Glomerular visceral epithelial cell (primary cell): ENCODE measurements at regions not wholly inside any gene's neighbourhood (a gene's known extent, or its start where the extent isn't known, plus 50 kb on each side); places are given as distances from the start of the nearest gene placed in this dataset.
A peak's percentile ranks its signal among the peaks of the same experiment; 100 is the strongest.
"Not testable (repeated sequence)": the region's sequence is repeated elsewhere in the genome, so short reads cannot be mapped to it uniquely, and the experiment has no call there.

Experiments
- DNase-seq: peaks from one replicate; pipeline ENCODE4 v3.0.0-alpha.2; 2016; ENCODE audit errors: extremely low spot score

DNA sequence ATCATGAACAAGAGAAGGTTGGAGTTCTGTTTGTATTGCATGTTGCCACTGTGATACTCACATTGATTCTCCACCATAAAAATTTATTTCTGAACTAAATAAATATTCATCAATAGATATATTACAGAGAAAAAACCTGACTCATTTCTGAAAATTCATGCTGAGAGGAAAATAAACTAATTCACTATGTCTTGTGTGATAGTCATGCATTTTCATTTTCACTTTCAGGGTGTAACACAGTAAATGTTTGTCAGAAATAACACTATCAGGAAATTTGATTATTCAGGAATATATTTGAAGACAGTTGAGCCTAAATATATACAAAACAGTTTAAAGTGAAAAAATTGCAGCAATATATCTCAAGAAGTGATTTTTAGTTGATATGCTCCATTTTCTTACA, 335.2 kb downstream of the KCNJ3 start:
- DNase-seq = no peak

DNA sequence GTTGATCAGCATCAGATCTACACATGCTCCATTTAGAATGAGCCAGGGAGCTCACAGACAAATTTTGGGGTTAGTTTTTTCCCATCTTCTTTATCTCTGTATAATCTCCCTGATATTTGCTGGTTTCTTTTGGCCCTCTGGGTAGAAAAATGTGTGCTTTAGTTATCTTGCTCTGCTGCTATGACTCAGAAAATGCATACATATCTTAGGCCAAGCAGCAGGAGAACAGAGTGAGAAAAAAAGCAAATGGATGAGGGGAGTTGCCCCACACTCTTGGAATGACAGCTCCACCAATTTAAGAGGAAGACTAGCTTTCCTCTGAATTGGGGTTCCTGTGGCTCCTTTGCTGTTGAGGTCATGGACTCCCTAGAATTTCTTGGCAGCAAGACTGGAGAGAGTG, 331.8 kb downstream of the KCNJ3 start:
- no peak for DNase-seq

DNA sequence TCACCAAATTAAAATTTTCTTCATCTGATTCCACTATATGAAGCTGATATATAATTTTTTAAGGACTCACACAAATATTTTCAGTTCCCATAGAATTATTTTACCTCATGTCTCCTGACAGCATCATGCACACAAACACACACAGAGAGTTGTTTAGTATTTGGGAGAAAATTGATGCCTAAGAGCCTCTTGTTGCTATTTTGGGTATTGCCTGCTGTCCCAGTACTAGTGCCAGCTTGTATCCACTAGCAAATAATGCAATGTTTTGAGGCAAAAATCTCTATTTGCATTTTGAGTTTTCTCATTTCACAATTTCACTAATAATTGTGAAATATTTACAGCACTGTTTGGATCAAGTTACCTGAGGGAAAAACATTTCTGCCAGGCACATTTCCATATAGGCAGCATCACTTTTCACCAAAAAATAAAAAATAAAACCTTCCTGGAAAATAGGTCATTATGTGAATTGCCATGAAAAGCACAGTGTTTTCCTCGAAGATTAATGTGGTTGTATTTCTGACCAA, 328.2 kb downstream of the KCNJ3 start:
- DNase-seq = no peak

DNA sequence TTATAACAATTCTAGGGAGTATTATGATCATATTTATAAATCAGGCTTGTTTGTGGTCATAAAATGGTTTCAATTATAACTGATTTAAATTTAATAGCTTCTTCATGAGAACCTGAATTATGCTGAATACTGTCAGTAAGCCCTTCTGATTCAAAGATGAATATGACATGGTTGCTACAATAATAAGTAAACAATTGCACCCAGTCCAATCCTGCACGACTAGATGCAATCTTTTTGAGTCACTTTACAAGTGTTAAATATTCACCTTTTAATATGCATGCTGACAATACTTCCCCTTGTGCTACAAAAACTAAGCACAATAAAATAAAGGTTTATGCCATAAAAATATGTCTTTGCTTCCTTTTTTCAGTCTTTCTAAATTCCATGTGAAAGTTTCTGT, 325.2 kb downstream of the KCNJ3 start:
- no peak for DNase-seq

DNA sequence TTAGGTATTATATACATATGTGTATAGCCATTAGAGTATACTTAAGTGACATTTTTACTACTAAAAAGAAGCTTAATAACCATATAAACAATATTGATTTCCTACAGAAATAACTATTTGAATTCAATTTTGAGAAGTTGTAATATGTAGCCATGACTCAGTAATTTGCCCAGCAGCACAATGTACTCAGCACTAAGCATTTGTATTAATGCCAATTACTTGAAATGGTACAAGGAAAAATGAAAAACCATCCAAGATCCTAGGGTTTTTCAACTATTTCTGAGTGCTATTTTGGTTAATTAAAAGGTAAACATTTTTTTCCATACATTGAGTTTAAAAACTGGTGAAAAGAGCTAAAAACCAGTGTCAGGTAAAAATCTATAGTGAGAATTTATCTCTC, 324.0 kb downstream of the KCNJ3 start:
- no peak for DNase-seq

DNA sequence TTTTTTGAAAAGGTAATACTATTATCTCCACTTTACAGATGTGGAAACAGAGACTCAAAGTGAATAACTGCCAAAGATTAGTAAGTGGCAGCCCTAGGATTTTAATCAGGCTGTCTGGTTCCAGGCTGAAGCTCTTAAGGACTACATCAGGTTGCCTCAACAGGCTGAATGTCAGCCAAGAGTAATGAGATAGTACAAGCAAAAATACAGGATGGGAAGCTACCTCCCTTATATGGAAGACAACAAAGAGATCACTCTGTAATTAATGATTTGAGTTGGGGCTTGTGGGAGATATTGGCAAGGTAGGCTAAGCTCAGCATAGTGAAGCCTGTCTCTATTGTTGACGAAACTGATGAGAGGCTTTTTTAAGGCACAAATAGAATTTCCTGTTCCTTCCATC, 323.1 kb downstream of the KCNJ3 start:
- DNase-seq = no peak

DNA sequence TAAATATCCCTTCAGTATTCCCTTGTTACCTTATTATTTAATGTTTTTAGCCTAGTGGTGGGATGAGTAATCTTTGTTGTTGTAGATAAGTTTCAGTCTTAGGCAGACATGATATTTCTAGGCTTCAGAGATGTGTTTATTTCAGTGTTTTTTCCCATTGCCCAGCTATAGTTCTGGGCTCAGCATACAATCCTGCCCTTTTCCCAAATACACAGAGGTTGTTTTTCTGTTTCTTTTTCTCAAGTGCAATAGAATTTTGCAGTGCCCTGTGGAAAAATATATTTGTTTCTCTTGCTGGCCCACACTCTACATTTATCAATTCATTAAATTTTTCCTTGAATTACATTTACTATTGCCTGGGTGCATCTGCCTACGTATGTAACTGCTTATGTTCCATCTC, 321.8 kb downstream of the KCNJ3 start:
- DNase-seq = no peak

DNA sequence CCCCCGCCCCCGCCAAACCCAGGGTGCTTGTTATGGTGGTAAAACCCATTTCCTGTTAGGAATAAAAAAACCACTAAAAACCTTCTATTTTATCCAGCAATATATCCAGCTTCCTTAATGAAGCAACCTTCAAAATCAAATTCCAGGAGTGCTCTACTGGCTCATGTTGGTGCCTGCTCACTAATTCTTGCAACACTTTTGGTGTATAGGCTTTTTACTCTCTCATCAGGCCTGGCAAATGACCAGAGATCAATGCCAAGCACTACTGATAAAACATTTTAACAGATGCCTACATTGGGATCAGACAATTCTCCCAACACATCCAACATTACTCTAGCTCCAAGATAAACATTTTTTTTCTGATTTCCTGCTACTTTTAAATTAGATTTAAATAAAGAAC, 312.4 kb downstream of the KCNJ3 start:
- no peak for DNase-seq

DNA sequence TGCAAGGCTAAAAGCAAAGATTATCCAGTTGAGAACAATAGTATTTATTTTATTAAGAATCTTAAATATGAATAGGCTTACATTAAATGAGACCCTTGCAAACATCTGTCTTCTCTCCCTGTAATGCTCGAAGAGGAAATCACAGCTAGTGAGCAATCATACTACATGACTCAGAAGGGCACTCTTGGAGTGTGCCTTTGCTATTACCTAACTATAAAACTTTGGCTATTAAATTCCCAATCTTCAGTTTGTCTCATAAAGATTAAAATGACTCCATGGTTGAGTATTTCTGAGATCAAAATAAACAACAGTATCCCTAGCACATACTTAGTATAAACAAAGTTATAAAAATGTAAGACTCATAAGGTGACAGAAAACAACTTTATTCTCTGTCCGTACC, 296.9 kb downstream of the KCNJ3 start:
- DNase-seq = no peak

DNA sequence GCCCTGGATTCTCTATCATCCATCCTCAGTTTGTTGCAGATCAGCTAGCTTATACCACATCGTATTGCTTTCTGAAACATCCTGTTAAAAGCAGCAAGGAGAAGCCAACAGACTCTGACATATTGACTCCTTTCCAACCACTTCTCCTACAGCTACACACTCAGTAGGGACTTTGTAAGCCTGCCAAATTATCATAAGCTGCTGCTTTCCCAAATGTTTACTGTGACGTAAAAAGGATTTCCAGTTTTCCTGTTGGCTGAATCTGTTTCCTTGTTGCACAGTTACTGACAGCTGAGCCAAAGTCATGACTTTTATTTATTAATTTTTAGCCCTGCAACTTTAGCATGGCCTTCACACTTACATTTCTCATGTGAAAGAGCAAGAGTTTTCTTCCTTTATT, 294.3 kb downstream of the KCNJ3 start:
- no peak for DNase-seq

DNA sequence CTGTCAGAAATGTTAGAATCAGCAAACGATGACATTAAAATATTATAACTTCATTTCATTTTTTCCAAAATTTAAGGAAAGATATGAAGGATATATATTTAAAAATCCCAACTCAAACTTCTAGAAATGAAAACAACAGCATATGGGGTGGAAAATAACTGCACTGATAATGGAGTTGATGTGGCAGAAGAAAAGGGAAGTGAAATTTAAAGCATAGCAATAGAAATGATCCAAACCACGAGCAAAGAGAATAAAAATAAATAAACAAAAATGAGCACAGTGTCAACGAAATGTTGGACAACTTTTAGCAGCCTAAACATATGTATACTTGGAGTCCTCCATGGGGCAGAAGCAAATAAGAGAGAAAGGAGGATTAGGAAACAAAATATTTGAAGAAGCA, 280.2 kb downstream of the KCNJ3 start:
- no peak for DNase-seq

DNA sequence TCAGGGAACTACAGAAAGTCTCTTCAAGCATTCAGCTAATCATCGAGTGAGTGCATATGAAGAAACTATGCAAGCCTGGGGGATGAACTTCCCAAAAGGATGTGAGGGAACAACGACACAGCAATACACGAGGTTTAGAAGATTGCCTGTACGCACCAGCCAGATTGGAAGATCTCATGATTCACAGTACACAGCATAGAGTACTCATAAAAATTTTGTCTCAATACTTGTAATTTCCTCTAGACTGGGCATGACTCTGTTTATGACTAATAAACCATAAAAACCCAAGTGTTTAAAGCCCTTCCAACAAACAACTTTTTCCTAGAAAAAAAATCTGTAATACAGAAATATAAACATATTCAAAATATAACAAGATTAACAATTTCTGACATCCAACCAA, 279.7 kb downstream of the KCNJ3 start:
- no peak for DNase-seq

DNA sequence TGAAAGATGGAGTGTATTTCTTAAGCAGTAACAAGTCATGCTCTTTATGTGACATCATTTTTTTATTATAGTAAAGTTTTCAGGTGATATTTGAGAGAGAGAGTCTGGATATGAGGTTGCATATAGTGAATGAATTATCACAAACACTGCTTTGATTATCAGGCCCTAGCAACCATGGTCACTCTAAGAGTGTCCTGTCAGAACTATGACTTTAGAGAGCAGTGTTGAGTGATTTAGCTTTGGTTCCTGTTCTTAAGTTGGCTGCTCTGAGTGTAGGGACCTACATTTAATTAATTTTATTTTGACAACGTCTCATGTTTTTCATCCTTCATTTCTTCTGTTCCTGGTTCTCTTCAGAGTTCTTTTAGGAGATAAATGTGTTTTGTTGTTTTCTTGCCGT, 275.5 kb downstream of the KCNJ3 start:
- no peak for DNase-seq

DNA sequence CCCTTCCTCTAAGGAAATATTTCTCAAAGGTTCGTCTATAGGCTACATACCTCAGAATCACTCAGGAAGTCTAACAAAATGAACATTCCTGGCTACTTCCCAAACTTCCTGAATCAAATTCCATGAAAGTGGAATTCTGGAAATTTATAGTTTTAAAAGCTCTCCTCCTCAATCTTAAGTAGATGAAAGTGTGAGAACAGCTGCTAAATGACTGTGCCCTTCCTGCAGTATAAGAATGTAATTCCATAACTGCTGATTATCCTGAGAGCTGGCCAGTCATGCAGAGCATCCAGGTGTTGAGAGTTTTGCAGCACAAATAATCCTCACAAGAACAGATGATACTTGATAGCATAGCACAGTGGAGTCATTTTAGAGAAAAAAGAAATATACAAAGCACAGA, 265.0 kb downstream of the KCNJ3 start:
- peak; percentile 9 for DNase-seq

DNA sequence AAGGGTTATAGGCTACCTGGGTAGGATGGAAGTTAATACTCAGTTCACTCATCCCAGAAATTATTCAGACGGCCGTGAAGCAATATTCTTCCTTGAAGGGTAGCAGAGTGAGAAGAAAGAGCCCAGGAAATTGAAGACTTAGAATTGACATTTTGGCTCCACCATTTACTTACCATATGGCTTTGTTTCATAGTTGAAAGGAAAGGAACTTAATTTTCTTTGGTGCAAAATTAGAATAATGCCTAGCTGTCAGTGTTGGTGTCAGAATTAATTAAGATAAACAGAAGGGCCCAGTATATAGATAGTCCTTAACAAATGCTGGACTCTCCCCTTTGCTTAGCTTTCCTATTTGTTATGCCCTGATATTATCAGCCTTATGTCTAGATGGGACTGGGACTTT, 263.2 kb downstream of the KCNJ3 start:
- no peak for DNase-seq

DNA sequence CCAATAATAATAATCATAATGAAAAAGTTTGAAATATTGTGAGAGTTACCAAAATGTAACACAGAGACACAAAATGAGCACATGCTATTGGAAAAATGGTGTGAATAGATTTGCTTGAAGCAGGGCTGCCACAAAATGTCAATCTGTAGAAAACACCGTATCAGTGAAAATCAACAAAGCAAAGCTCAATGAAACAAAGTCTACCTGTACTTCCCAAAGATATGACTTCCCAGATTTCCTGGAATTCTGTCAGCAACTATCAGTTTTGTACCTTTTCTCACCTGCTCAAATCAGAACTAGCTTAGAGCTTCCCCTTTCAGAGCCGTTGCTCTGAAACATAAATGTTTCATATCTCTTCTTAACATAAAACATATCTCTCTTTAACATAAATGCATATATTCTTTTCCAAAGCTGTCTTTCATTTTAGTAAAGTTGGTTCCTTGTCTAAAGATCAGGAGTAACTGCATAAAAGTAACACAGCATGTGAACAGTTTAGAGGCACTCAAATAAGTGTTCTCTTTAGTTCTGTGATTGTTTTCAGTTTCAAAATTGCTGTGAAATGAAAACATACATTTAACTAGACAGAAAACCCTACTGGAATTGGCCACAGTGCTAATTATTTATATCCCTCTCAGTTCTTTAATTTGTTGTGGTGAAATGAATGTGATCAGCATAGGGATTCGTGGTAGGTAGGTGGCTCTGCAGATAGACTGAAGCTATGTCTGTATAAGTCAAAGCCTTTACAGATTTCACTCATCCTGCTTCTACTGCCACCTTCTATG, 262.5 kb downstream of the KCNJ3 start:
- DNase-seq = no peak

DNA sequence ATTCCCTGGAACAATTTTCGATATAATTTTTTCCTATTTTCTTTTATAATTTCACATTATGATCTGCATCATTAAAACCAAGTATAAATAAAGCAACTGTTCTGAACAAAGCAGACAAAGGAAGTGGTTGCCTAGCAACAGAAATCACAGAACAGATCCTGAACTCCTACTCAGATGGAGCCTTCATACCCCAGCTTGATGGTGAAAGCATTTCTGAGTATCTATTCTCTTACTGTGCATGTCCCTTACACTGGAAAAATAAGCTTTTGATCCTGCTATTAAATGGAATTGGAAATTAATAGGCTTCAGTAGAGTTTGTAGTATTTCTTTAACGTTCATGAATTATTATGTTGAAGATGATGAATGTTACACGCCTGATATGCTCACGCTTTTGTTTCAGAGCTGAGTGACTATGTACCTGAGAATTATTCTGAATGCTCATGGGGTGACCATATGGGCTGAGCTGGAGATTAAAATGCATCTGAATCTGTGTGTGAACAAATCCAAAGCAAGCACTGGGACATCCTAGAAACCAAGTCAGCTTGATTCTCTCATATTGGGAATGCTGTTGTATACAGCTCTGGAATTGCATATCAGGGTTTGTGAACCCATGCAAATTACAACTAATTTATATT, 254.0 kb downstream of the KCNJ3 start:
- no peak for DNase-seq

DNA sequence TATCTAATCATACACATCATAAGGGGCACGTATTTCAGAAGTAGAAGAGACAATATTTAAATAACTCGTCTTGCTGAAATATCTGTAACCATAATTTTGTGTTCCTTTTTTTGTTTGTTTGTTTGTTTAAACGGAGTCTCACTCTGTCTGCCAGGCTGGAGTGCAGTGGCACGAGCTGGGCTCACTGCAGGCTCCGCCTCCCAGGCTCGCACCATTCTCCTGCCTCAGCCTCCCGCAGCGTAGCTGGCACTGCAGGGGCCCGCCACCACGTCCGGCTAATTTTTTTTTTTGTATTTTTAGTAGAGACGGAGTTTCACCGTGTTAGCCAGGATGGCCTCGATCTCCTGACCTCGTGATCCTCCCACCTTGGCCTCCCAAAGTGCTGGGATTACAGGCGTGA, 248.9 kb downstream of the KCNJ3 start:
- not testable (repeated sequence) for DNase-seq

DNA sequence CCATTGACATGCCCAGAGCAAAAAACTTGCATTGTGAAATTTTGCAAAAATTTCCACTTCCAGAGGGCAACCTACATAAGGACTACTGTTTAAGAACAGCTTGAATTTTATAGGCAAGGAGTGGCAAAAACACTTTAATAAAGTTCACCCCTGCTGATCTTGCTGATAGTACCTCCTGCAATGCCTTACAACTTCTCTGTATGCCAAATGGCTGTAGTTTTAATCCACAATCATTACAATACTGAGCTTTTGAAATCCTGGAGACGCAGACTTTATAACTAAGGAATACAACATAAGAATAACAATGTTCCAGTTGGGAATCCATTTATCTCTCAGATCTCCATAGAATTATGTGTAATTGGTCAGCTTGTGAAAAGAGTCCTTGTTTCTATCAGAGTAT, 247.5 kb downstream of the KCNJ3 start:
- DNase-seq = no peak

DNA sequence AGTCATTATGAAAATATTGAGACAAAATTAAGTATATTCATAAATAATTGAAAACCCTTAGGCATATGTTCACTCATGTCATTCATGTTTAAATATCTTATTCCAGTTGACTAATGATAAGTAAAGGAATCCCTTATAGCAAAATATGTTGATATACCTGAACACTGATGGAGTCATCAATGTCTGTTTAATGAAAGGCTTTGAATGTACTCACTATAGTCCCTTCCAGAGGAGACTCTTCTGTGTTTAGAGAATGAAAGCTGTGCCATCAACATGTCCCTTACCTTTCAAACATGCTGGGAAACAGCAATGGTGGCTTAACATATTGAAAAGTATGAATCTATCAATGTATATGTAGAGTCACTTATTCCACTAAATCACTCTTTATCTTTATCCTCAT, 242.9 kb downstream of the KCNJ3 start:
- no peak for DNase-seq

DNA sequence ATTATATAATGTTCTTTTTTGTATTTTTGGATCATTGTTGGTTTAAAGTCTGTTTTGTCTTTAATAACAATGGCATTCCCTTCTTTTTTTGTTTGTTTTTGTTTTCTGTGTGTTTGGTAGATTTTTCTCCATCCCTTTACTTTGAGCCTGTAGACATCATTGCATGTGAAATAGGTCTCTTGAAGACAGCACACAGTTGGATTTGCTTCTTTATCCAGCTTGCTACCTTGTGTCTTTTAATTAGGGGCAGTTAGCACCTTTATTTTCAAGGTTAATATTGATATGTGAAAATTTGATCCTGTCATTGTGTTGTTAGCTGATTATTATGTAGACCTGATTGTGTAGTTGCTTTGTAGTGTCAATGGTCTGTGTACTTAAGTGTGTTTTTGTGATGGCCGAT, 235.7 kb downstream of the KCNJ3 start:
- DNase-seq = no peak

DNA sequence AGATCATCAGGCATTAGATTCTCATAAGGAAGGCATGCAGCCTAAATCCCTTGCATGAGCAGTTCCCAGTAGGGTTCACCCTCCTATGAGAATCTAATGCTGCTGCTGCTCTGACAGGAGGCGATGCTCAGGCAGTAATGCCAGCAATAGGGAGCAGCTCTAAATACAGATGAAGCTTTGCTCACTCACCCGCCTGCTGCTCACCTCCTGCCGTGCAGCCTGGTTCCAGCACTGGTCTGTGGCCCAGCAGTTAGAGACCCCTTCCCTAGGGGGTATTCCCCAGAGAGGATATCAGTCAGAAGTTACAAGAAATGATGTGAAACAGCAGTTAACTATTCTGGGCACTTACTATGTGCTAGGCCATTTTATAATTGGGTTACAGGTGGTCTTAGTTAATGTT, 226.0 kb downstream of the KCNJ3 start:
- DNase-seq = no peak

DNA sequence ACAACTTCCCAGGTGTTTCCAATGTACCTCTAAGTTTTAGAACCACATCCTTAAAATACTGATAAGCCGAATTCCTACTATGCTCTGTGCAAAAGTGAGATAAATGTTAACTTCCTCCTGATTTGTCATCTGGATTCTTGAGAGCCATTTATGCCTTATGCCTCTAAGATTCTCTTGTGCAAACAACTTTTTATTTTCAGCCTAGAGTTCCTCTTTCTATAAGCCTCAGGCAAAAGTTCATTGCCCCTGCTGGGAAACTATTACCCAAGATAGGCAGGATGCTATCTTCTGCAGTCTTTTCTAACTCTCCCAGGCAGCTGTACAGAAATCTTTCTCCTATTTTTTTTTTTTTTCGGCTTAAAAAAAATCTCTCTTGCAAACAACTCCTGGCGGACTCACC, 216.1 kb downstream of the KCNJ3 start:
- no peak for DNase-seq

DNA sequence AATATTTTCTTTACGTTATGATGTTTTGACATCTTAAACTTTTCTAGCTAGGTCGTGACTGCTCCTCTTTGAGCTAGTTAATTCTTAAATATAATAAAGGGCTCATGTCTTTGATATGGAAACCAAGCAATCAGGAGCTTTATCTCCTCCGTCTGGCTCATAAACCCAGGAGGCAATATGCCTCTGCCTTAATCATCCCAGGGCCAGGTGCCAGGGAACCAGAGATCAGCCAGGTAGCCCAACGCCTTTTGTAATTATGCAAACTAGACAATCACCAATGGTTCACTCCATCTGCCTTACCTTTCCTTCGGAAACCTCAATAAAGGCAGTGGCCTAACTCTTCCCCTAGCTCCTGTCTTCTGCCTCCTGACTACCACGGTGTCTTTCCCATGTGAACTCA, 213.7 kb downstream of the KCNJ3 start:
- DNase-seq = no peak
